ENCODE measurements at regions not wholly inside any gene's neighbourhood (a gene's known extent, or its start where the extent isn't known, plus 50 kb on each side); places are given as distances from the start of the nearest gene placed in this dataset.
"Not testable (repeated sequence)": the region's sequence is repeated elsewhere in the genome, so short reads cannot be mapped to it uniquely, and the experiment has no call there.

DNA sequence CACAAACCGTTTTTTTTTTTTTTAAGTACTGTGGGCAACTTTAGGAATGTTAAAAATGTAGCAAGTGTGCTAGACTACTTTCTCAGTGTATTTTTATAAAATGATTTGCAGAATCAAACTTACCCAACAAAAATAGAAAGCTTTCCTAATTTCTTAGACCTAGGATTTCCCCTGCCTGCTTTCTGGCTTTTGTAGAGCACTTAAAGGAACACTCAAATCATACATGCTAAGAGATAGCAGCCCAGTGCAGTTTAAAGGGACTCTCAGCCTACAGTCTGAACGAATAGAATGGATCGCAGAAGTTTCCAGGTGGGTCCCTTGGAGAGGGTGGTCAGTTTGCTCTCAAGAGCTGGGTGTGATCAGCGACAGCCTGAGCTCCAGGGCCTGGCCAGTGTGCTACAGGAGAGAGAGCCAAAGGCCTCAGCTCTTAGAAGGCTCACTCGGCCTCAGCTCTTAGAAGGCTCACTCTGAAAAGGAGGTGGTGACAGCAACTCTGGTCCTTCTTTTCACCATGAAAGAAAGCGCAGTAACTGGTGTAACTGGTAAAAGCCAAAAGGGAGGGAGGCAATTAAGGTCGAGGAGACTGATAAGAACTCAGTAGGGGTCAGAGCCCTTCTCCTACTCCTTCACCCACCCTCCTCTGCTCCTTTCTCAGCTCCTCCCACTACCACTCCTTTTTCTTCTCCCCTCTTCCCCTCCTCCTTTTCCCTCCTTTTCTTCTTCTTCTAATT, 142.4 kb downstream of the ZFP64 start:
- no peak for DNase-seq (ENCODE audit: low spot score)

DNA sequence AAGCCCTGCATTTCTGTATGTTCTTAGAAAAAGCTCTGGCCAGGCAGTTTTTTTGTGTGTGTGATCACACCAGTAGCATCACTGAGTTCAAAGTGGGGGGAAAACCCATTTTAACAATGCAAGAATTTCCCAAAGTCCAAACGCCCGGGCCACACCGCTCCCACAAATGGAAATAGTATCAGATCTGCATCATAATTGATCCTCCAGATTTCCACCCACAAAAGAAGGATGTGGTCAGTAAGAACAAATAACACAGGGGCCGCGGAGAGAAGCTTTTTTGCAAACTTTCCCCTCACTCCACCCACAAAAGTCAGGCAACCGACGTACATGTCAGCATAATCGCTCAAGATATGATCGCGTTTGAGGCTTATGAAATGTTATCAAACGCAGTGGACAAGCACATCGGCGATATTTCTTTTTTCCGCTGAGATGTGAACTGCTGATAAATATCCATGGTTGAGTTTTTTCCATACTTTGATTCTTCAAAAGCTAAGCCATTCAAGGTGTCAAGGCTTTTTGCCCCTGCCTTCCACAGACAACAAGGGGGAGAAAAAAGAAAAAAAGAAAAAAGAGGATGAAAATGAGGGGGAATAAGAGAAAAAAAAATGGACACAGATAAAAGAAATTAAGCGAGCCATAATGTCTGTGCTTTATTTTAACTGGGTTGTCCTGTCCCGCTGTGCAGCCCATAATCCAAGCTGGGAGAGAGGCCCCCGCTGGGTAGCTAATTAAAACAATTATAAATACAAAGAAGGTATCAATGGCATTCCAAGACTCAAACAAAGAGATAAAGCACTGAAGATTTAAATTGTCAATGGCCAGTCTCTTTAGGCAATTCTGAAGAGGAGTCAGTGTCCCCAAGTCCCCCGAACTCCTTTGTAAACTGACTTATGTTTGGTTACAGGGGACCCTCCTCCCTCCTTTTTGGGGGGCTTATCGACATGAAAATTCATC, 143.5 kb downstream of the ZFP64 start:
- no peak for DNase-seq (ENCODE audit: low spot score)

DNA sequence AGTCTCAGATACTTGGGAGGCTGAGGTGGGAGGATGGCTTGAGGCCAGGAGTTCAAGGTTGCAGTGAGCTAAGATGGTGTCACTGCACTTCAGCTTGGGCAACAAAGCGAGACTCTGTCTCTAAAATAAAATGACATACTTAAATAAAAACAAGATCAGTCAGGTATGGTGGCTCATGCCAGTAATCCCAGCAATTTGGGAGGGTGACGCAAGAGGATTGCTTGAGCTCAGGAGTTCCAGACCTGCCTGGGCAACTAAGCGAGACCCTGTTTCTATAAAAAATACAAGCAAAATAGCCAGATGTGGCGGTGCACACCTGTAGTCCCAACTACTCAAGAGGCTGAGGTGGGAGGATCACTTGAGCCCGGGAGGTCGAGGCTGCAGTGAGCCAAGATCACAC, 149.6 kb downstream of the ZFP64 start:
- no peak for DNase-seq (ENCODE audit: low spot score)

DNA sequence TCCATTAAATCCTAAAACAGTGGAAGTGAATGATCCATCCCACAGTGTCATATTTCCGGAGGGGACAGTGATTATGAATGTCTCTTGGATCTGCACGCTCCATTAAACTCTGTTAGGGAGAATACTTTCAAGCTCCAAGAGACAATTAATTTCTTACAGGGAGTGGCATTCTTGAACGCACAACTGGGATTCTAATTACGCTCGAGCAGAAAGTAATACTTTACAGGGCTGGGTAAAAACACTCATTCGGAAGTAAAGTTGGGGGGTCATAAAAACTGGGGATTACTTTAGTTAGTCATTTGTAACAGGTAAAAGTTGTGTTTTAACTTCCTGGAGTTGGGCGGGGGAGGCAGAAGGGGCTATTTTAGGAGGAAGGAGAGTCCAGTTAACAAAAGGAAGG, 151.8 kb downstream of the ZFP64 start:
- no peak for DNase-seq (ENCODE audit: low spot score)

DNA sequence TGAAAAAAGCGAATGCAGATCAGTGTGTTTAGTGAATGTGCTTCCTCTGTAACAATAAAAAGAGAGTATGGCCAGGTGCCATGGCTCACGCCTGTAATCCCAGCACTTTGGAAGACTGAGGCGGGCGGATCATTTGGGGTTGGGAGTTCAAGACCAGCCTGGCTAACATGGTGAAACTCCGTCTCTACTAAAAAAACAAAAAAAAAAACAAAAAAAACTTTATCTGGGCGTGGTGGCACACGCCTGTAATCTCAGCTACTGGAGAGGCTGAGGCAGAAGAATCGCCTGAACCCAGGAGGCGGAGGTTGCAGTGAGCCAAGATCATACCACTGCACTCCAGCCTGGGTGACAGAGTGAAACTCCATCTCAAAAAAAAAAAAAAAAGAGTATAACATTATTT, 152.9 kb downstream of the ZFP64 start:
- DNase-seq (ENCODE audit: low spot score): not testable (repeated sequence)

DNA sequence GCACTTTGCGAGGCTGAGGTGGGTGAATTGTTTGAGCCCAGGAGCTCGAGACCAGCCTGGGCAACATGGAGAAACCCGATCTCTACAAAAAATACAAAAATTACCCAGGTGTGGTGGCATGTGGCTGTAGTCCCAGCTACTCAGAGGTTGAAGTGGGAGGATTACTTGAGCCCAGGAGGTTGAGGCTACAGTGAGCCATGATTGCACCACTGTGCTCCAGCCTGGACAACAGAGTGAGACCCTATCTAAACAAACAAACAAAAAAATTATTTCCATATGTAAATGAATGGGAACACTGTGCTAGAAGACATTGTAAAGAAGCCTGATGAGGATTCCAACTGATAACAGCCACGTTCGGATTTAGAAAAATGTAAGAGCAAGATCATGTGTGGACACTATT, 154.2 kb downstream of the ZFP64 start:
- DNase-seq (ENCODE audit: low spot score): no peak

DNA sequence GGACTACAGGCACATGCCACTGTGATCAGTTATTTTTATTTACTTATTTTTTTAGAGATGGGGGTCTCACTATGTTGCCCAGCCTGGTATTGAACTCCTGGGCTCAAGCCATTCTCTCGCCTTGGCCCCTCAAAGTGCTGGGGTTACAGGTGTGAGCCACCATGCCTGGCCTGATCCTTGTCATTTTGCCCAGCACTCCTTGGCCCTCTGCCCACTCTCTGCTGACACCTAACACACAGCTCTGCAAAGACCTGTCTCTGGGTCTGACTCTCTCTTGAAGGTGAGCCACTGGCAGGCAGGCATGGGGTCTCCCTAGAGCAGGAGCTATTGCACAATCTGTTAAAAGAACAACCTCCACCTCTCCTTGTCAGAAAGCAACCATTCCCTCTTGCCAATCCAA, 155.6 kb downstream of the ZFP64 start:
- no peak for DNase-seq (ENCODE audit: low spot score)

DNA sequence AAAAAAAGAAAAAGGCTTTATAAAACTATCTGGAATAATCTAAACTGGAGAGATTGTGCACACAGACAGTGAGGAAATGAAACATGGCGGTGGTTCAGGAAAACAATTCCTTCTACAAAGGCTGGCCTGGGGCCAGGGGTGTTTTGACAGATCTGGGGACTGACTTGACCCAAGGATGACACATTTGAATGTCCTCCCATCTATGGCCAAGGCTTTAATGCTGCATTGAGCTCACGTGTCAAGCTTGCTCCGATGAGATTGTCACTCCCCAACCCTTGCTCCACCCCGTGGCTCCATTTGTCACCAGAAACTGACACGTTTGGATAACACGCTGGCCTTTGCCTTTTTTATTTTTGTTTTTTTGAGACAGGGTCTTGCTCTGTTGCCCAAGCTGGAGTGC, 156.1 kb downstream of the ZFP64 start:
- DNase-seq (ENCODE audit: low spot score): no peak

DNA sequence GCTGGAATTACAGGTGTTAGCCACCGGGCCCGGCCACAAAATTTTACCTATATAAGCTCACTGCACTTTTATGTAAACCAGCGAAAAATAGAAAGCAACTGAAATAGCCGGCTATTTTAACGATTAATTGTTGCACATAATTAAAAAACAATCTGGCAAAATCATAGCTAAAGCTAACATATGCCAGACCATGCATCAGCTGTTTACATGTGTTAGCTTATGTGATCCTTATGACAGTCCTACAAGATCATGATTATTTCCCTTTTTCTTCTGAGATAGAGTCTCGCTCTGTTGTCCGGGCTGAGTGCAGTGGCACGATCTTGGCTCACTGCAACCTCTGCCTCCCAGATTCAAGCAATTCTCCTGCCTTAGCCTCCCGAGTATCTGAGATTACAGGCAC, 157.0 kb downstream of the ZFP64 start:
- DNase-seq (ENCODE audit: low spot score): no peak

DNA sequence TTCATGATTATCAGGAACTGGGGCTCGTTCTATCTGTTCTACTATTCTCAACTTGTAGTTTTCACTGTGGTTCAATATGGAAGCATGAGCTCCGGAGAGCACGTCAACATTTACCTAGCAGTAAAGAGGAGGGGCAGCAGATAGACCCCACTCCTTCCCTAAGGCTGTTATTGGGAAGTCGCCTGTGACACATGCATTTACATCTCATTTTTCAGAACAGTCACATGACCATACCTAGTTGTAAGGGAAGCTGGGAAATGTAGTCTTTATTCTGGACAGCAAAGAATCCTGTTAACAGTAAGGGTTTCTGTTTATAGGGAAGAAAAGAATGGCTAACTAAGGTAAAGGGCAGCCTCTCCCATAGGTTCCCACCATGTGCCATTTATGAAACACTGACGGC, 158.3 kb downstream of the ZFP64 start:
- DNase-seq (ENCODE audit: low spot score): no peak

DNA sequence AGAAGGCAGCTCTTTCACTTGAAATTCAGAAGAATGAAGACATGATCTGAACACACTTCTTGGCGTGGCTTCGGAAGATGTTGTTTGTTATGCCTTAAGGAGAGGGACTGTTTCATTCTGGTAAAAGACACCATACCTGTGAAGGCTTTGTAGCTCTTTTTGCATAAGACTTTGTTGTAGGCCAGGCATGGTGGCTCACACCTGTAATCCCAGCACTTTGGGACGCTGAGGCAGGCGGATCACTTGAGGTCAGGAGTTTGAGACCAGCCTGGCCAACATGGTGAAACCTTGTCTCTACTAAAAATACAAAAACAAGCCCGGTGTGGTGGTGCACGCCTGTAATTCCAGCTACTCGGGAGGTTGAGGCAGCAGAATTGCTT, 159.3 kb downstream of the ZFP64 start:
- not testable (repeated sequence) for DNase-seq (ENCODE audit: low spot score)

DNA sequence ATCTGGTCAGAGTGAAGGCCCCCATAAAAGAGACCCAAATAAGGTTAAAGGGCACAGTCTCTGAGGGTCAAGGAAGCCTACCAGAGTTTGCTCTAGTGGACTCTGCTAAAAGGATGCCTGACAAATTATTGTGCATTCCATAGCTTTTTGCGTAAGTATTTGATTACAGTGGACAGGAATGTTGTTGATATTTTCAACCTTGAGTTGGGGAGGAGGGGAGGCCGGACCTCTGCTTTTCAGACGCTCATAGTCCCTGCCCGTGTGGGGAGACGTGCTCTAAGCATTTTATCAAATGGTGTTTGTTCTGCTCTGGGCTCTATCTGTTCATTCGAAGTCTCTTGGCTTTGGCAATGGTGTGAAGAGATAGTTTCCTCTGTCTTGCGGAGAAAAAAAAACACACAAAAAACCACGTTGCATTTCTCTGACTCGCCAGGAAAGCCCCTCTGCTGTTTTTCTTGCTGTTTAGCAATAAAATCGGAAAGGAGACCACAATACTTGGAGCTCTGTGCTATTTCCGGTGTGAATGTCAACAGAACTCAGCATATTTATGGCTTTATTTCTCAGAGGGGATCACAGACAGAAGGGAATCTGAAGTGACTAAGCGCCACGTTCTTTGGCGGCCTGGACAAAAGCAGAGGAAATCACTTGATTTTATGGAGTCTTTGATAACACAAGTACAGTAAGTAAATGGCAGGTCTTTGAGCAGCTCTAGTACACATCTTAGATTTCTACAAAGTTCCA, 159.8 kb downstream of the ZFP64 start:
- no peak for DNase-seq (ENCODE audit: low spot score)

DNA sequence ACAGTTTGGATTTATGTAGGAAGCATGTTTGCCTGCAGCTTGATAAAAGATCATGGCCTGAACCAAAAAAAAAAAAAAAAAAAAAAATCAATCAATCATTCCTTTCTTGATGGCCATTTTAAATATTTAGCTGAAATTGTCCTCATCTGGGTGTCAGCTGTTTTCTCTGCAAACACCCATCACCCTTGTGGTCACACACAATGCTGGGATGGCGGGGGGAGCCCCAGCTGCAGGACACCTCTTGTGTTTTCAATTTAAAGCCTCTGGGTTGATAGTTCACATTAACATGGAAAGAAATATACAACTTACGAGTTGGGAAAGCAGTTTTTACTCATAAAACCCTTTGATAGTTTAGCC, 160.4 kb downstream of the ZFP64 start:
- DNase-seq (ENCODE audit: low spot score): no peak

DNA sequence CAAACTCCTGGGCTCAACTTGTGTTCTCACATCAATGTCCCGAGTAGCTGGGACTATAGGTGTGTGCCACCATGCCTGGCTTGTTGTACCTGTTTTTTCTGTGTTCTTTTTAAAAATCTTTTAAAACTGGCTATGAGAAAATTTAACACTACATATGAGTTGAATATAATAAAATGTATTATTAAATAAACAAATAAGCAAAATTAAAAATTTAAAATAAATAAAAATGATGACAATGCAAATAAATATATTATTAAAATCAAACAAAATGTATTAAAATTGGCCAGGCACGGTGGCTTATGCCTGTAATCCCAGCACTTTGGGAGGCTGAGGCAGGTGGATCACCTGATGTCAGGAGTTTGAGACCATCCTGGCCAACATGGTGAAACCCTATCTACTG, 162.4 kb downstream of the ZFP64 start:
- not testable (repeated sequence) for DNase-seq (ENCODE audit: low spot score)

DNA sequence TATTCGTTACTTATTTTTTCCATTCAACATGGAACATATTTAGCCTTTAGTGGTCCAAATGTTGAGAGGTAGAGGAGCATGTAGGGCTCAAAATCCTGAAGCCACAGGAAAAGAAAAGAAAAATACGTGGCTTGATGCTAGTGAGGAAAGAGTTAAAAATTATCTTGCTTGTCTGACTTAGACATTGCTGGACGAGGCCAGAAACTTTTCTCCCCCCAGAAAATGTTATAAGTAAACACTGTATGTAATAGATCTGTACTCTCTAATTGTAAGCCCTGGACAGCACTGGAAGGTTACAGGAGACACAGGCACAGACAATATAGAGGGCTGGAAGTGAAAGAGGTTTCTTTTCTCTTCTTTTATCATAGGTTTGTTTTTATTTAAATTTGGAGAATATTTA, 165.6 kb downstream of the ZFP64 start:
- DNase-seq (ENCODE audit: low spot score): no peak

DNA sequence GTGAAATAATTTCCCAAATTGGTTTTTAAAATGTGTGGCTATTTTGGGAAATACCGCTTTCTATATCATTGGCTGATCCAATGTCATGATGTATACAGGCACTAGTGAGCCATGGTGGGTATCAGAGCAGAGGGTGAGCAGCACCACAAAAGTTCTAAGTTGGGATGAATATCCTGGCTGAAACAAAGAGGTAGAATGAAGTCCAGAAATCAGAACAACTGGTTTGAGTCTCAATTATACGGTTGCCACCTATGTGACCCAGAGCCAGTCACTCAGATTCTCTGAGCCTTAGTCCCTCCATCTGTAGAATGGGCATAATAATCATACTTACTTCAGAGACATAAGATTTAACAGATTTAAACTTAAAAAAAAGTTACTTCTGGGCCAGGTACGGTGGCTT, 172.3 kb downstream of the ZFP64 start:
- DNase-seq (ENCODE audit: low spot score): no peak

DNA sequence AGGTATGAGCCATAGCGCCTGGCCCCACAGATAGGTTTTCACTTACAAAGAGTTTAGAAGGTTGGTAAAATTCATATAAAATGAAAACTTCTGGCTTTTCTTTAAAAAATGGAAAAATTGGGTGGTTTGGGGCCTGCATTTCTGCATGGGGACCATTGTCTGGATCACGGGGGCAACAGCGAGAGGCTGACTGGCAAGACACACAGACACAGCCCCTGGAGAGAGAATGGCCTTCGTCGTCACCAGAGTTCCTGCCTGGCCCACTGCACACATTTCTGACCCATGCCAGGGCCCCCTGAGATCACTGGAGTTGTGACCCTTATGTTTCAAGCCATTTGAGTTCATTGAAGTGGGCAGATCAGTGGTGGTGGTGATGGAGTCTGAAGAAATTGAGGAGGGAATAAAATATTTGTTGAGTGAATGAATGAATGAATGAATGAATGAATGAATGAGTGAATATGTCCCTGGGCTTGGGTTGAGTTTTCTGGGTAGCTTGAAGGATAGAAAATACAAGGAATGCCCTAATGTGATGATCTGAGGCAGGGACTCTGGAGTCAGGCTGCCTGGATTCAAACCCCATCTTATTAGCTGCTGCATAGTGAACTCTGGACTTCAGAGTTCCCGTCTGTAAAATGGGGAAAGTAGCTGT, 173.8 kb downstream of the ZFP64 start:
- no peak for DNase-seq (ENCODE audit: low spot score)

DNA sequence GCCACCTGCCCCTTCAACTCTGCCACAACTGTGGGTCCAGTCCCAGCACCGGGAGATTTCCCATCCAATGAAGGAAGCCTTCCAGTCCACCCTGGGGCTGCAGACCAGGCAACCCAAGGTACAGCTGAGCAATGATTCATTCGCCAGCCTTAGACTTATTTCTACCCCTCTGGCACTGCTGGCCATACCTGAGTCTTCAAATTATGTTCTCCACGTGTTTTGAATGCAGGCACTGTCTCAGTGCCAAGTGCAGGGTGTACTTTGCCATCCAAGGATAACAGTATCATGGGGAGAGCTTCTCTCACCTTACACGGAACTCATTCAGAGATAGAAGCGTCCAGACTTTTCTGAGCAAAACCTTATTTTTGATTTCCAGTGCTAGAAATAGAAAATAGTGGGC, 175.6 kb downstream of the ZFP64 start:
- DNase-seq (ENCODE audit: low spot score): no peak

DNA sequence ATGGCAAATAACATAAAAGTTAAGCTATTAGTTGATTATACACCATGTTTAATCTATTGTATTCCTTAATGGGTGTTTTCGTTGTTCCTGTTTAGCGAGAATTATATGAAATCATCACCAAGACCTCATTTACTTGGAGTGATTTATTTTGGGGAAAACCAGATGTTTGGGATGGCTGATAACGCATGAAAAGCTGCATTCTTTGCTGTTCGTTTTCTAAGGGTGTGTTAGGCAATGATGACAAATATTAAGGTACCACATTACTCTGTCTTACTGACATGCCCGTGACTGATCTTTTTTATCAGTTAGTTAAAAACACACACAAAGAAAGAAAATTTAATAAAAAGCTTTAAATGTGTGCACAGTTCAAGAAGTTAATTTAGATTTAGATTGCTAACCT, 176.4 kb downstream of the ZFP64 start:
- no peak for DNase-seq (ENCODE audit: low spot score)

DNA sequence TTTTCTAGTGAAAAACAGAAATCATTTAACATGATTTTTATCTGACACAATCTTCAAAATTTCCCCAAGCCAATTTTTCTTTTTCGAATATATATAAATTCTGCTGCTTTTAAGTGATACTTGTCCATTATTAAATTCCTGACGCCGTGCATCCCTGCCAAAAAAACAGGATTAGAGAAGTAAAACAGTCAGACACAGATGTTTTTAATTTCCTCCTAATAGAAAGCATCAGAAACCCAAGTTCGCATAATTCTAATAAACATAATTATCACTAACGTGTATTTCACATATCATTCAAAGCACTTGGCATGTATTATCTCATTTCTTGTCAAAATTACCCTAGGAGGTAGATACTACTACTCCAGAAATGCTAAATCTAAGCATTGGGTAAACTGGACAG, 179.5 kb downstream of the ZFP64 start:
- DNase-seq (ENCODE audit: low spot score): no peak

DNA sequence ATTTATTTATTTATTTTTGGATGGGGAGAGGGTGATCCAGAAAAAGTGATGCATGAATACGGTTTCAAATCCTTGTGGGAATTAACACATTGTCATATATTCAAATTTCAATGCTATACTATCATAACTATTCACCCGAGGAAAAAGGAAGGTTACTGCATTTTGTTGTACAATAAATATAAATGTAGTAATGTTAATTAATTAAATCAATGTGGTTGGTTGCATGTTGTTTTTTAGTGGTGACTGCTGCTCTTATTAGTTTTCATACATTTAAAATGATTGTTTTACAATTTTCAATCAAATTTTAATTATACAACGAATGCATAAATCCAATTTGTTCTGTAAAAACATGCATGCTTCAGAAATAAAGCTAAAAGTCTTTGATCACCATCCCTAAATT, 180.5 kb downstream of the ZFP64 start:
- DNase-seq (ENCODE audit: low spot score): no peak

DNA sequence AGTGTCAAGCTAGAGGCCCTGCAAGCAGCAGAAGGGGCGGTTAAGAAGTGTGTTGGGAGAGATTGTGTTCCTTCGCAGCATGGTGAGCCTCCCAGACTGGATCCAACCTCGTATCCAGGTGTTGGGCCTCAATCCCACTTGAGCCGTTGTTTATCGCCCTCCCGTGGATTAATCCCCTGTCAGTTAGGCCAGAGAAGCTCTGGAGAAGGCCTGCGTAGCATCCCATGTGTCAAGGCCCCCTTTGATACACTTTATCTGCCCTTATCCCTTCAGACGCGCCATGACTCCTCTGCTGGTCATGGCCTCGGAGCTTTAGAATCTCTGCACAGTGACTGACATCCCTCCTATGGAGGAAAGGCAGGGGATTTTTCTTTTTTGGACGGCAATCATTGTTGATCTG, 181.0 kb downstream of the ZFP64 start:
- no peak for DNase-seq (ENCODE audit: low spot score)

All from ureter (tissue), 1 donor.